CD14-positive monocyte (primary cell): ENCODE measurements at regions not wholly inside any gene's neighbourhood (a gene's known extent, or its start where the extent isn't known, plus 50 kb on each side); places are given as distances from the start of the nearest gene placed in this dataset.

Experiments
- DNase-seq, 3 donors: peaks; one replicate each; pipeline ENCODE4 v3.0.0-alpha.2; 2011 to 2022
- H2AFZ ChIP-seq: 2 replicates; pipeline ENCODE4 v1.6.0; 2012; ENCODE audit warnings: mild to moderate bottlenecking, low read depth, low read length, inconsistent platforms; ENCODE audit not compliant: insufficient read depth, poor library complexity, severe bottlenecking
- H3K27ac ChIP-seq, 2 donors: 1 replicate in 1 of 2; 2 replicates in 1 of 2; pipeline ENCODE4 v1.5.1; 2012 to 2013; ENCODE audit warnings: low read length in 2 of 2, control low read depth in 1 of 2, inconsistent platforms in 1 of 2, low read depth in 1 of 2, mild to moderate bottlenecking in 1 of 2
- H3K27me3 ChIP-seq, 2 donors: one replicate each; pipeline versions ENCODE4 v1.6.0 to v1.6.1; 2011 to 2013; ENCODE audit warnings: low read length in 2 of 2; ENCODE audit not compliant: control insufficient read depth in 2 of 2, insufficient read depth in 2 of 2
- H3K36me3 ChIP-seq, 2 donors: replicated peaks in 1 of 2; 1 replicate in 1 of 2; 2 replicates in 1 of 2; pipeline versions ENCODE4 v1.5.1 to v1.6.1; 2012 to 2013; ENCODE audit warnings: low read length in 2 of 2, control low read depth in 1 of 2, inconsistent platforms in 1 of 2, mild to moderate bottlenecking in 1 of 2; ENCODE audit not compliant: insufficient read depth in 2 of 2, control insufficient read depth in 1 of 2
- H3K4me1 ChIP-seq, 2 donors: 1 replicate in 1 of 2; 2 replicates in 1 of 2; pipeline versions ENCODE4 v1.5.1 to v1.6.1; 2012 to 2013; ENCODE audit warnings: low read length in 2 of 2, control low read depth in 1 of 2, inconsistent platforms in 1 of 2, mild to moderate bottlenecking in 1 of 2, moderate library complexity in 1 of 2; ENCODE audit not compliant: insufficient read depth in 2 of 2, control insufficient read depth in 1 of 2
- H3K4me2 ChIP-seq: replicated peaks from 2 replicates; pipeline ENCODE3; 2012; ENCODE audit warnings: low read length, moderate library complexity, mild to moderate bottlenecking; ENCODE audit not compliant: poor library complexity, severe bottlenecking; ENCODE audit errors: extremely low read depth
- H3K4me3 ChIP-seq, 3 experiments: fragments of 200-600 bp in 1 of 3; sonication (generic) in 1 of 3; replicated peaks in 1 of 3; 1 replicate in 2 of 3; 2 replicates in 1 of 3; pipeline ENCODE4 v1.5.1; 2011 to 2013; ENCODE audit warnings: low read length in 3 of 3, mild to moderate bottlenecking in 3 of 3, control low read depth in 2 of 3, low read depth in 2 of 3, inconsistent platforms in 1 of 3, moderate library complexity in 1 of 3
- H3K79me2 ChIP-seq: 2 replicates; pipeline ENCODE4 v1.6.0; 2012; ENCODE audit warnings: mild to moderate bottlenecking, control low read depth, inconsistent platforms, low read length, moderate library complexity; ENCODE audit not compliant: insufficient read depth
- H3K9ac ChIP-seq: 2 replicates; pipeline ENCODE4 v1.6.0; 2017; ENCODE audit warnings: low read length, mild to moderate bottlenecking; ENCODE audit not compliant: insufficient read depth, poor library complexity, severe bottlenecking
- H3K9me3 ChIP-seq, 2 donors: replicated peaks in 1 of 2; 1 replicate in 1 of 2; 2 replicates in 1 of 2; pipeline versions ENCODE4 v1.5.1 to v1.6.1; 2012 to 2013; ENCODE audit warnings: low read length in 2 of 2, control low read depth in 1 of 2; ENCODE audit not compliant: control insufficient read depth in 1 of 2, insufficient read depth in 1 of 2
- H4K20me1 ChIP-seq: 2 replicates; pipeline ENCODE4 v1.6.0; 2012; ENCODE audit warnings: mild to moderate bottlenecking, low read length, control low read depth, moderate library complexity; ENCODE audit not compliant: insufficient read depth
- H3K27ac Mint-ChIP-seq, 7 donors: one replicate each; pipeline ENCODE4 v1.8.0; 2020; ENCODE audit warnings: mild to moderate bottlenecking in 7 of 7, mixed read lengths in 7 of 7, moderate library complexity in 6 of 7, inconsistent platforms in 2 of 7
- H3K27me3 Mint-ChIP-seq, 3 donors: one replicate each; pipeline ENCODE4 v1.8.0; 2021 to 2022; ENCODE audit warnings: low read depth in 3 of 3, mild to moderate bottlenecking in 3 of 3, mixed read lengths in 3 of 3, moderate library complexity in 3 of 3, inconsistent platforms in 1 of 3
- H3K36me3 Mint-ChIP-seq, 2 donors: one replicate each; pipeline ENCODE4 v1.8.0; 2020; ENCODE audit warnings: mixed read lengths in 2 of 2, inconsistent platforms in 1 of 2, mild to moderate bottlenecking in 1 of 2
- H3K4me1 Mint-ChIP-seq: one replicate; pipeline ENCODE4 v1.8.0; 2020; ENCODE audit warnings: mild to moderate bottlenecking, mixed read lengths
- H3K4me3 Mint-ChIP-seq, 2 donors: one replicate each; pipeline ENCODE4 v1.8.0; 2020; ENCODE audit warnings: mild to moderate bottlenecking in 2 of 2, mixed read lengths in 2 of 2, moderate library complexity in 1 of 2
- H3K9me3 Mint-ChIP-seq, 7 donors: one replicate each; pipeline ENCODE4 v1.8.0; 2020 to 2022; ENCODE audit warnings: mixed read lengths in 7 of 7, mild to moderate bottlenecking in 6 of 7, moderate library complexity in 6 of 7, inconsistent platforms in 2 of 7
- WGBS: methylation state at CpG from one replicate; pipeline ENCODE4 v1.1.5; 2013; ENCODE audit warnings: missing lambda C conversion rate; ENCODE audit not compliant: insufficient coverage; 5-methylcytosine and 5-hydroxymethylcytosine counted together
- intact Hi-C, 2 donors: fragments of 100-400 bp; cut with micrococcal nuclease; formaldehyde crosslinking; loops; one replicate each; pipeline versions ENCODE4 v1.15.0 to v1.15.1; 2023
- TF ChIP-seq, protein P1 (sequence below): fragments of 200-600 bp; IDR thresholded peaks from one replicate; pipeline ENCODE4 v1.8.0; 2022; ENCODE audit warnings: antibody characterized with exemption, mild to moderate bottlenecking

DNA sequence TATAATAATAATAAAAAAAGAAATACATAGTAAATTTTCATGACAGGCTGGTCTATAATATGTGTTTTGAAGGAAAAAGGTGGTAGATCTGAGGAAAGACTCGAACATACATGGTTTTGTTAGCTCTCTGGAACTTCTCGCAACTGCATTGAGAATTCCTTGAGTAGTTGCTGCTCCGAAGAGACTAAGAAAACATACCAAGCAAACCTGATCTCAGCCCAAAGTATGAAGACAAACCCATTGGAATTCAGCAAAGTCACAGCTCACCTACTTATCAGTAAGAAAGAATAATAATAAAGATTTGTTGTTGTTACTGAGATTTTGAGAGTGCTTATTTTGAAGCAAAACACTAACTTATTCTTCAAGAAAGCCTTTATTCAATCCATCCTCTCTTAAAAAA, 1107.1 kb upstream of the EYS start:
- Mint-ChIP-seq H3K4me1 (no peaks in the 10 kb centered on the region), H3K27ac (no peak overlapping the region), H3K4me3 (no peak overlapping the region), H3K27me3 (peaks cover 0 to 3% (median 0%) of the 10 kb centered on the region in 3 donors), H3K36me3 (no peaks in the 10 kb centered on the region), H3K9me3 (peaks cover 0 to 4% (median 0%) of the 10 kb centered on the region in 7 donors)
- intact Hi-C loops, result no loop called here
- WGBS, result no CpG with 5 or more reads among the region's 3 CpGs
- no peaks in the 10 kb centered on the region for H4K20me1 ChIP-seq
- no peak overlapping the region for H3K27ac ChIP-seq
- H3K4me1 ChIP-seq, result no peaks in the 10 kb centered on the region
- H3K79me2 ChIP-seq, result no peaks in the 10 kb centered on the region
- H3K4me2 ChIP-seq, result no peak overlapping the region
- no peak for DNase-seq
- TF ChIP-seq, protein P1, sequence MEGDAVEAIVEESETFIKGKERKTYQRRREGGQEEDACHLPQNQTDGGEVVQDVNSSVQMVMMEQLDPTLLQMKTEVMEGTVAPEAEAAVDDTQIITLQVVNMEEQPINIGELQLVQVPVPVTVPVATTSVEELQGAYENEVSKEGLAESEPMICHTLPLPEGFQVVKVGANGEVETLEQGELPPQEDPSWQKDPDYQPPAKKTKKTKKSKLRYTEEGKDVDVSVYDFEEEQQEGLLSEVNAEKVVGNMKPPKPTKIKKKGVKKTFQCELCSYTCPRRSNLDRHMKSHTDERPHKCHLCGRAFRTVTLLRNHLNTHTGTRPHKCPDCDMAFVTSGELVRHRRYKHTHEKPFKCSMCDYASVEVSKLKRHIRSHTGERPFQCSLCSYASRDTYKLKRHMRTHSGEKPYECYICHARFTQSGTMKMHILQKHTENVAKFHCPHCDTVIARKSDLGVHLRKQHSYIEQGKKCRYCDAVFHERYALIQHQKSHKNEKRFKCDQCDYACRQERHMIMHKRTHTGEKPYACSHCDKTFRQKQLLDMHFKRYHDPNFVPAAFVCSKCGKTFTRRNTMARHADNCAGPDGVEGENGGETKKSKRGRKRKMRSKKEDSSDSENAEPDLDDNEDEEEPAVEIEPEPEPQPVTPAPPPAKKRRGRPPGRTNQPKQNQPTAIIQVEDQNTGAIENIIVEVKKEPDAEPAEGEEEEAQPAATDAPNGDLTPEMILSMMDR, result no peak
- H3K27me3 ChIP-seq, result no peaks in the 10 kb centered on the region
- H2AFZ ChIP-seq, result no peak overlapping the region
- no peak overlapping the region for H3K9ac ChIP-seq
- H3K9me3 ChIP-seq, result no peaks in the 10 kb centered on the region
- no peak overlapping the region for H3K4me3 ChIP-seq
- no peaks in the 10 kb centered on the region for H3K36me3 ChIP-seq

DNA sequence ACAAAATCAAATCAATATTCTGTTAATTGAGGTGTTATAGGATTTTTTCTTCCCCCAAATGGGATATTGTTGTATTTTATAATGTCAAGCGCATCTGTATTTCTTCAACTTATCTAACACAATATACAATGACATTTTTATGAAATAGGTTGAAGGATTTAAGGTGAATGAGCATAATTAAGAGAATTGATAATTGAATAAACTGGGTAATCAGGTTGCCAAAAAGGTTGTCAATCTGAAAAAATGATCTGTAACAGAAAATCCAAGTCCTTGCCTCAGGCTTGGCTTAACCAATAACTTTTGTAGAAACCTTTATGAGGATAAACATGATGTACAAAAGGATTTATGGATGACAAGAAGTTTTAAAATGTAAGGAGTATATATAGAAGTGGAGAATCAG, 1101.7 kb upstream of the EYS start:
- no peaks in the 10 kb centered on the region for H3K36me3 Mint-ChIP-seq
- WGBS, result no CpG with 5 or more reads among the region's 1 CpG
- TF ChIP-seq, protein P1, result no peak

More for the DNA sequence above, 1101.7 kb upstream of the EYS start:
- Mint-ChIP-seq H3K4me1 (no peaks in the 10 kb centered on the region), H3K9me3 (peaks cover 0 to 5% (median 0%) of the 10 kb centered on the region in 7 donors), H3K4me3 (no peak overlapping the region), H3K27ac (no peak overlapping the region), H3K27me3 (no peaks in the 10 kb centered on the region)
- Histone ChIP-seq H3K4me1 (no peaks in the 10 kb centered on the region), H3K79me2 (no peaks in the 10 kb centered on the region), H3K9ac (no peak overlapping the region), H3K9me3 (peaks cover 0 to 3% of the 10 kb centered on the region in 2 donors), H3K27me3 (no peaks in the 10 kb centered on the region), H3K36me3 (no peaks in the 10 kb centered on the region), H3K4me3 (no peak overlapping the region), H2AFZ (no peak overlapping the region), H3K27ac (no peak overlapping the region), H4K20me1 (no peaks in the 10 kb centered on the region), H3K4me2 (no peak overlapping the region)
- DNase-seq, result no peak
- intact Hi-C loops, result no loop called here
